ENCODE measurements at regions not wholly inside any gene's neighbourhood (a gene's known extent, or its start where the extent isn't known, plus 50 kb on each side); places are given as distances from the start of the nearest gene placed in this dataset.

- H3K9me3 Mint-ChIP-seq, result peaks cover 7% of the 10 kb centered on the region
- H3K4me3 Mint-ChIP-seq, result no peak overlapping the region
Measured at GRCh38 chr13:95497381-95497807, 55.1 kb upstream of the CLDN10 start.

GRCh38 chr13:95498886-95499285, 53.6 kb upstream of the CLDN10 start:
- Mint-ChIP-seq H3K4me3 (no peak overlapping the region), H3K4me1 (ENCODE audit: low read depth) (no peaks in the 10 kb centered on the region), H3K27me3 (peaks cover 11% of the 10 kb centered on the region), H3K27ac (no peak overlapping the region), H3K9me3 (peaks cover 7% of the 10 kb centered on the region), H3K36me3 (ENCODE audit: low read depth) (no peaks in the 10 kb centered on the region)
- no peak for TF ChIP-seq CTCF (IDR thresholded peaks at IDR 0.05)
- peaks cover 0 to 5% of the 10 kb centered on the region in 2 experiments for H3K27me3 ChIP-seq (ENCODE audit: control insufficient read depth in 1 of 2, insufficient read depth in 2 of 2, low read length in 2 of 2)
- no peak overlapping the region for H3K27ac ChIP-seq (ENCODE audit: low read depth in 1 of 2, low read length in 2 of 2)
- intact Hi-C loops (cut with DNase I, micrococcal nuclease), result no loop called here
- no peak for ATAC-seq (ENCODE audit: poor library complexity)
- DNase-seq, result no peak
- H3K4me1 ChIP-seq (ENCODE audit: insufficient read depth, low read length), result no peaks in the 10 kb centered on the region
- peaks cover 4 to 5% of the 10 kb centered on the region in 2 experiments for H3K9me3 ChIP-seq (ENCODE audit: control insufficient read depth in 1 of 2, insufficient read depth in 1 of 2, low read length in 2 of 2)
- H3K4me3 ChIP-seq (ENCODE audit: low read length), result no peak overlapping the region
- no peaks in the 10 kb centered on the region for H3K36me3 ChIP-seq (ENCODE audit: insufficient read depth, low read length)
- POLR2A ChIA-PET, result no interaction called here
- CTCF ChIA-PET, result no interaction called here

More at GRCh38 chr13:95497381-95497807, 55.1 kb upstream of the CLDN10 start:
- no peak overlapping the region for H3K4me3 ChIP-seq (ENCODE audit: low read length)
- peaks cover 12% of the 10 kb centered on the region for H3K27me3 Mint-ChIP-seq
- intact Hi-C loops (cut with DNase I, micrococcal nuclease), result no loop called here
- ATAC-seq (ENCODE audit: poor library complexity) (no peak), DNase-seq (no peak)
- no peak overlapping the region for H3K27ac ChIP-seq (ENCODE audit: low read depth in 1 of 2, low read length in 2 of 2)
- no peak overlapping the region for H3K27ac Mint-ChIP-seq
- no peak for TF ChIP-seq CTCF (IDR thresholded peaks at IDR 0.05)
- ChIA-PET CTCF (no interaction called here), POLR2A (no interaction called here)
- H3K27me3 ChIP-seq (ENCODE audit: control insufficient read depth in 1 of 2, insufficient read depth in 2 of 2, low read length in 2 of 2), result peaks cover 0 to 5% of the 10 kb centered on the region in 2 experiments
- H3K4me1 Mint-ChIP-seq (ENCODE audit: low read depth), result no peaks in the 10 kb centered on the region
- no peaks in the 10 kb centered on the region for H3K36me3 ChIP-seq (ENCODE audit: insufficient read depth, low read length)
- H3K36me3 Mint-ChIP-seq (ENCODE audit: low read depth), result no peaks in the 10 kb centered on the region
- H3K4me1 ChIP-seq (ENCODE audit: insufficient read depth, low read length), result no peaks in the 10 kb centered on the region
- peaks cover 4 to 5% of the 10 kb centered on the region in 2 experiments for H3K9me3 ChIP-seq (ENCODE audit: control insufficient read depth in 1 of 2, insufficient read depth in 1 of 2, low read length in 2 of 2)

GRCh38 chr13:95499811-95500712, 52.5 kb upstream of the CLDN10 start:
- peaks cover 0 to 5% of the 10 kb centered on the region in 2 experiments for H3K27me3 ChIP-seq (ENCODE audit: control insufficient read depth in 1 of 2, insufficient read depth in 2 of 2, low read length in 2 of 2)
- Mint-ChIP-seq H3K27me3 (peaks cover 9% of the 10 kb centered on the region), H3K36me3 (ENCODE audit: low read depth) (no peaks in the 10 kb centered on the region), H3K9me3 (peaks cover 7% of the 10 kb centered on the region), H3K4me1 (ENCODE audit: low read depth) (no peaks in the 10 kb centered on the region), H3K27ac (no peak overlapping the region), H3K4me3 (no peak overlapping the region)
- ChIA-PET CTCF (no interaction called here), POLR2A (no interaction called here)
- no peak for ATAC-seq (ENCODE audit: poor library complexity)
- TF ChIP-seq CTCF (IDR thresholded peaks at IDR 0.05), result no peak
- H3K4me1 ChIP-seq (ENCODE audit: insufficient read depth, low read length), result no peaks in the 10 kb centered on the region
- no peak for DNase-seq
- no peaks in the 10 kb centered on the region for H3K36me3 ChIP-seq (ENCODE audit: insufficient read depth, low read length)
- no peak overlapping the region for H3K27ac ChIP-seq (ENCODE audit: low read depth in 1 of 2, low read length in 2 of 2)
- H3K4me3 ChIP-seq (ENCODE audit: low read length), result no peak overlapping the region
- H3K9me3 ChIP-seq (ENCODE audit: control insufficient read depth in 1 of 2, insufficient read depth in 1 of 2, low read length in 2 of 2), result peaks cover 4 to 5% of the 10 kb centered on the region in 2 experiments
- intact Hi-C loops (cut with DNase I, micrococcal nuclease), result no loop called here
